Suprapubic skin (tissue), 3 donors: ENCODE measurements at regions not wholly inside any gene's neighbourhood (a gene's known extent, or its start where the extent isn't known, plus 50 kb on each side); places are given as distances from the start of the nearest gene placed in this dataset.

Source experiments
- EP300 ChIP-seq: sonication (generic); formaldehyde crosslinking; IDR thresholded peaks from one replicate; pipeline ENCODE4 v1.6.1; 2017; ENCODE audit warnings: antibody characterized with exemption
- POLR2A ChIP-seq, 2 donors: fragments of 450-650 bp; IDR thresholded peaks; one replicate each; pipeline ENCODE4 v1.6.1; 2017; ENCODE audit warnings: antibody characterized with exemption in 2 of 2, mild to moderate bottlenecking in 2 of 2, moderate library complexity in 2 of 2
- TF ChIP-seq, protein P1 (sequence below), 2 donors: fragments of 200-600 bp in 1 of 2; fragments of 450-650 bp in 1 of 2; sonication (generic) in 1 of 2; IDR thresholded peaks; one replicate each; pipeline ENCODE4 v1.5.1; 2016 to 2019; ENCODE audit warnings: antibody characterized with exemption in 2 of 2, mild to moderate bottlenecking in 1 of 2, moderate library complexity in 1 of 2

DNA sequence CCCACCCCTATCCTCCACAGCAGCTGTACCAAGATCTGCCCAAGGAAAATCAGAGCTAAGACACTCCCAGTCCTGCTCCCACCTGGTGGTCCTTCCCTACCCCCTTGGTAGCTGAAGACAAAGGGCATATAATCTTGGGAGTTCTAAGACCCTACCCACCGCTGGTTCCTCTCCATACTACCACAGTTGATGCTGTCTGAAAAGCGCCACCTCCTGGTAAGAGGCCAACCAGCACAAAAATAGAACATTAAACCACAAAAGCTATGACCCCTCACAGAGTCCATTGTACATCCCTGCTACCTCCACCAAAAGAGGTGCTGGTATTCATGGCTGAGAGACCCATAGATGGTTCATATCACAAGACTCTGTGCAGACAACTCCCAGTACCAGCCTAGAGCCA is 161.5 kb upstream of the ARHGAP42 start:
- TF ChIP-seq POLR2A (IDR thresholded peaks at IDR 0.05) (no peak), EP300 (no peak)
- TF ChIP-seq, protein P1, sequence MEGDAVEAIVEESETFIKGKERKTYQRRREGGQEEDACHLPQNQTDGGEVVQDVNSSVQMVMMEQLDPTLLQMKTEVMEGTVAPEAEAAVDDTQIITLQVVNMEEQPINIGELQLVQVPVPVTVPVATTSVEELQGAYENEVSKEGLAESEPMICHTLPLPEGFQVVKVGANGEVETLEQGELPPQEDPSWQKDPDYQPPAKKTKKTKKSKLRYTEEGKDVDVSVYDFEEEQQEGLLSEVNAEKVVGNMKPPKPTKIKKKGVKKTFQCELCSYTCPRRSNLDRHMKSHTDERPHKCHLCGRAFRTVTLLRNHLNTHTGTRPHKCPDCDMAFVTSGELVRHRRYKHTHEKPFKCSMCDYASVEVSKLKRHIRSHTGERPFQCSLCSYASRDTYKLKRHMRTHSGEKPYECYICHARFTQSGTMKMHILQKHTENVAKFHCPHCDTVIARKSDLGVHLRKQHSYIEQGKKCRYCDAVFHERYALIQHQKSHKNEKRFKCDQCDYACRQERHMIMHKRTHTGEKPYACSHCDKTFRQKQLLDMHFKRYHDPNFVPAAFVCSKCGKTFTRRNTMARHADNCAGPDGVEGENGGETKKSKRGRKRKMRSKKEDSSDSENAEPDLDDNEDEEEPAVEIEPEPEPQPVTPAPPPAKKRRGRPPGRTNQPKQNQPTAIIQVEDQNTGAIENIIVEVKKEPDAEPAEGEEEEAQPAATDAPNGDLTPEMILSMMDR (IDR thresholded peaks at IDR 0.05): no peak
